HG03354 (cell line): ENCODE measurements at regions not wholly inside any gene's neighbourhood (a gene's known extent, or its start where the extent isn't known, plus 50 kb on each side); places are given as distances from the start of the nearest gene placed in this dataset.

ENCODE experiments used
- ATAC-seq: cut with Tn5 transposase; IDR thresholded peaks from one replicate; pipeline ENCODE4 v1.9.1; 2021; ENCODE audit warnings: mild to moderate bottlenecking; ENCODE audit not compliant: unreplicated experiment, poor library complexity, severe bottlenecking

DNA sequence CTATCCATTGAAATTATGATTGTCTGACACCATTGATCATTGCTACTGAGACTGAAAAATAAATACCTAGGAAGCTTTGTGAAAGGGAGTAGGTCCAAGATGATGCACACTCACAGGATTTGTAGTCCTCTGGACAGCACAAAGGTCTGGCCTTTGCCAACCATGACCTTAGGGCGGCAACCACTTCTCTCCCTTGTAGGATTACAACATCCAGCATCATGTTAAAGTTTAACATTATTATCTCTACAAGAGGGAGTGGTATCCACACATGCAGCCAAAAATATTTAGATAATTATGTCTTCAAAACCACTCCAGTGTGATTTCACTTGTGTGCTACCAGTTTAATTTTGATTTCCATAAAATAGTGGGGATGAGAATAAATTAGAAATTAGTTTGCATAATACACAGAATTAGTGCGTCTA is 51.1 kb upstream of the NHSL1 start:
- no peak for ATAC-seq

GRCh38 chr6:138554146-138554545 is 54.9 kb upstream of the NHSL1 start:
- no peak for ATAC-seq

GRCh38 chr6:138555421-138555988 is 56.2 kb upstream of the NHSL1 start:
- no peak for ATAC-seq

- no peak for ATAC-seq
Observed at GRCh38 chr6:138557147-138557546, 57.9 kb upstream of the NHSL1 start.

DNA sequence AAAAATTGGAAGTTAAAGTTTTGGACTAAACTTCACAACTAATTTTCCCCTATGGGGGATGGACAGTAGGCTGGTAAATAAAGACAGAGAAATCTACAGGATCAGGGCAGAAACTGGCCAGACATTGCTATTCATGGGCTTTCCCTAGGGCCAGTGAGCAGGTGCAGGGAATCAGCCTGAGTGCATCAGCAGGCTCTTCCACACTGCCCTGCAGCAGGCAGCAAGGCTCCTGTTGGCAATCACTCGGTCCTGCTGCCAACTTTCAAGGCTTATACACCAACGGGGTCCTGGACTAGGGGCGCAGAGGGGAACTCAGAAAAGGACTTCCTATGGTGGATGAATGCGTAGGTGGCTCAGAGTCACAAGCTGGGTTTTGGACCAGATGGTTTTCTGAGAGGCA is 59.8 kb upstream of the NHSL1 start:
- ATAC-seq: no peak

- no peak for ATAC-seq
Observed at GRCh38 chr6:138560130-138560860, 61.0 kb upstream of the NHSL1 start.

- ATAC-seq: no peak
Observed at GRCh38 chr6:138562691-138563090, 63.4 kb upstream of the NHSL1 start.

GRCh38 chr6:138563231-138563630 is 63.9 kb upstream of the NHSL1 start:
- ATAC-seq: no peak

GRCh38 chr6:138563650-138564049 is 64.4 kb upstream of the NHSL1 start:
- ATAC-seq: no peak

DNA sequence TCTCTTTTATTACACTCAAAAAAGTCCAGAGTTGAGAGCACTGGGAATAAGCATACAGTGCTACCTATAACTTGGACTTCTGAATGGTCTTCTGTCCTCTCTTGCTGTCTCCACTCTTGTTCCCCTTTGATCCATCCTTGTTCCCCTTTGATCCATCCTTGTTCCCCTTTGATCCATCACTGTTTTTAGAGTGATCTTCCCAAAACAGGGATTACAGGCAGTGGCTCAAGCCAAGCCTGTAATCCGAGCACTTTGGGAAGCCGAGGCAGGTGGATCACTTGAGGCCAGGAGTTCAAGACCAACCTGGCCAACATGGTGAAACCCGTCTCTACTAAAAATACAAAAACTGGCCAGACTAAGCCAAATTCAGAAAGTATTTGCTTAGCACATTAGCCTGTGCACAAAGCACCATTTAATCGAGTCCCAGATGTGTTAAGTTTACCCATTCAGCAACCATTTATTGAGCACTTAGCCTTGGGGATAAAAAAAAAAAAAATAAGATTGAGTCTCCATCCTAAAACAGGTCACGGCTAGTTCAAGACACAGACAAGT is 65.0 kb upstream of the NHSL1 start:
- no peak for ATAC-seq

- no peak for ATAC-seq
Observed at GRCh38 chr6:138567052-138567451, 67.8 kb upstream of the NHSL1 start.

DNA sequence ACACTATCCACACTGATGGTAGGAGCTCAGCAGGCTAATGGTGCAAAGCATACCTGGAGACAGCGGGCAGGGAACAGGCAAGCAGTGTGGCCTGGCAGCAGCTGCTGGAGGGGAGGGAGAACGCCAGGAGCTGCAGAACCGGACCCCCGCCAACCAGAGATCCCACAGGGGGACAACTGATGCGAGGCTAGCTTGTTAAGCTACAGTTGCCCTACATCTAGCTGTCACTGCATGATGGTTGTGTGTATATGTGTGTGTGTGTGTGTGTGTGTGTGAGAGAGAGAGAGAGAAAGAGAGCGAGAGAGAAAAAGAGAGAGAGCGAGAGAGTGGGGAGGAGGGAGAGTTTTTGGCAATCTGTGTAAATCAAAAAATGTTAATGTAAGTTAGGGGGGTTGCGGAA is 69.7 kb upstream of the NHSL1 start:
- no peak for ATAC-seq

GRCh38 chr6:138569554-138569953 is 70.3 kb upstream of the NHSL1 start:
- no peak for ATAC-seq

DNA sequence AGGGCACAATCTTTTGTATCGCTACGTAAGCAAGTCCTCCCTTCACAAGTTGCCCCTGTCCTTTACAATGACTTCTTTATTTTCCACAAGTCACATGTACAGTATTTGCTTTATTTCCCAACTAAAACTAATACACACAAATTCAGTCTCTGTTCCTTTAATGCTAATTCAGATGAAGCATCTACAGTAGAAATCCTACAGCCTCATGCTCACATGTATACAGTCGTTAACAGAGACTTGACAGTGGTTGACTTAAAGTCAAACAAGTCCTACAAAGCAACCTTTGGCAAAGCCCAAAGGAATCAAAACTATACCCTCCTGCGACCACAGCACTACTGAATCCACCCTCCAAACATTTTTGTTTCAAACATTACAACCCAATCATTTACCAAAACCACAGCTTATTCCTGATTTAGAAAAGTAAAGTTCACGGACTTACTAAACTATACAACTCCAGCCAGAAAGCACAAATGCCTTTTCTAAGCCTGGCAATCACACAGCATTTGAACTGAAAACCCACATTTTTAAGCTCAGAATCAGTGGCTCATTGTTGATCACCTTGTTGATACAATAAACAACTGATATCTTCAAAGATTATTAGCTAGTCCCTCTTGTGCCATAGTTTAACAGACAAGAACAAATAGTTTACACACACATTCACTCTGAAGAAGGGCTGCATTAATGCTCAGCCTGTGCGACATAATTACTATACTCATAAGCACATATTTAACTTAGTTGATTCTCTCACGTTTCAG is 70.9 kb upstream of the NHSL1 start:
- ATAC-seq: no peak

DNA sequence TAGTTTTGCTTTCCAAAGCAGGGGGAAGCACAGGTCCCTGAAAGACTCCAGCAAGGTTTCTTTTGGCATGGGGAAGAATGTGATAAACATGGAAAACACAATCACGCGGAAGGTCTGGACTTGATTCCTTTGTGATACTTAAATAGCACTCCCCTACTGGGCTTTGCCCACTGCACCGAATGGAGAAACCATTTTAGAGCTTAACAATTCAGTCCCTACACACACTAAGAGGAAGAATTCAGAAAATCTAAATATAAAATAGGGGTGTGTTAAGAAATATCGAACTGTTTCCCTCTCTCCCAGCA is 71.4 kb upstream of the NHSL1 start:
- no peak for ATAC-seq

- ATAC-seq: no peak
Observed at GRCh38 chr6:138571181-138571580, 71.9 kb upstream of the NHSL1 start.

DNA sequence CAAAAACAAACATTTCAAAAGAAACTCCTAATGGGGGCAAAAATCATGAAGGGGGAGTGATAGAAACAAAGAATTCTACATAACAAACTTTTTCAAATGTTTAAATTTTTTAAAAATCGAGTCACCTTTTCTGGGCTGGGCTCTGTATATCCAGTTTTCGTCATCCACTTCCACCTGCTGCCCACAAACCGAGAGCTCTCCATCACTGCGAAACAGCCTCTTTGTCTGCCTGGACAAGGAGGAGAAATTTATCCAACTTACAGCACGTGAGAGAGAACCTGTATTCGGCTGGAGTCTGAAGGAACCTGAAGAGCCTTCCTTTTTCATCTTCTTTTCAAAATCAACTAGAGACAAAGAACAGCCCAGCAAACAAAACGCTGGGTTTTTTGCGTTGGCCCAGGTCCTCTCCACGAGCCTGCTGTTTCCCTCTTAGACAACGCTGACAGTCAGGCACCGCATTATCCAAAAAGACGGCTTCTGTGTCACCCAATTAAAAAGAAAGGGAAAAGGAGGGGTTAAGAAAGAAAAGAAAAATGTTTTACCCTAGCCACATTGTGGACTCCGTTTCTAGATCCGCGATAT is 72.4 kb upstream of the NHSL1 start:
- no peak for ATAC-seq

GRCh38 chr6:138572167-138572875 is 73.0 kb upstream of the NHSL1 start:
- no peak for ATAC-seq

DNA sequence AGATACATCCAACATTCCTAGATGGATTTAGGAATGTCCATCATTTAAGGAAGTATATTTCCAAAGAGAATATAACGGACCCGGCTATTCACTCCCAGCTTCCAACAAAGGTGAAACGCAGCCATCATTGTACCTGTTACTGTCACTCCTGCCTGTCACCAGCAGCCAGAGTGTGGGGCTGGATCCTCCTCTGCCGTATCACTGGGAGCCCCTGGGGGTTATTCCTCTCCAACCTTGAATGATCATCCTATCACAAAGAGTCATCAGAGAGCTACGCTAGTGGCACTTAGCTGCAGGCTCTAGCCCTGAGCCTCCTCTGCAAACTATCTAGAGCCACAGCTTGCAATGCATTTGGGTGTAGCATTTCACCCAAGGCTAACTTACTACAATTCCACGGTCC is 73.6 kb upstream of the NHSL1 start:
- ATAC-seq: no peak

DNA sequence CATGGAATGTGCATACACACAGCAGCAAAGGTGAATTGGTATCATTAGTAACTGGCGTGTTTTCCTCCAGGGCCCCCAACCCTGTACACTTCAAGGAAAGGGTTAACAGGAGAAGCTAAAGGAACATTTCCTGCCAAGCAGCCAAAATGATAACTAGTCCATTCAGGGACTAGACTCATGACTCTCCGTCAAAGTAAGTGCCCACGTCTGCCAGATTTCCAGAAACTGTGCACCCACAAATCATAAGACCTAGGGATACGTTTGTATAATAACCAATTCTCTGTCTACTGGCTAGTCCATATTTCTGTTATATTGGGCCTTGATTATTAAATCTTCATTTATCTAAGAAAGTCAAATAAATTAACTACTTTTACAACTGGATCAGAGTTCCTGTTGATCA is 76.0 kb upstream of the NHSL1 start:
- ATAC-seq: no peak
